NCI-H2171 (cell line): ENCODE measurements at regions not wholly inside any gene's neighbourhood (a gene's known extent, or its start where the extent isn't known, plus 50 kb on each side); places are given as distances from the start of the nearest gene placed in this dataset.
"Not testable (repeated sequence)": the region's sequence is repeated elsewhere in the genome, so short reads cannot be mapped to it uniquely, and the experiment has no call there.

ENCODE experiments used
- DNase-seq: peaks from one replicate; lab custom pipeline; 2025; lab: John Stamatoyannopoulos, UW

DNA sequence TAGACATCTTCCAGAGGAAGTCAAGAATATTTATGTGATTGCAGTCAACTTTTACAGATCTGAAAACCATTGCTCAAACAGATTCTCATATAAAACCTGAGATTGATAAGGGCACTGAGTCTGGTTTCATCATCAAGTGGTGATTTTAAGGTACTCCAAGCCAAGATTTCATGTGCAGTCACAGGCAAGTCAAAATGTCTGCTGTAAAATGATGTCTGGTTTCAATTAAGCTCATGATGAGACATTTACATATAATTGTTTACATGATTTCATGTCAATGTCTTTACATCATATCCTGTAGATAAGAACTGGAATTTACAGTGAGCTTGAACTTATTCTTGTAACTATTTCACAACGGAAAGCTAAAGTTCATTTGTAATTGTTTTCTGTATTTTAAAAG lies 1215.5 kb downstream of the ROBO2 start:
- no peak for DNase-seq

GRCh38 chr3:78256123-78256522 lies 1216.2 kb downstream of the ROBO2 start:
- no peak for DNase-seq

DNA sequence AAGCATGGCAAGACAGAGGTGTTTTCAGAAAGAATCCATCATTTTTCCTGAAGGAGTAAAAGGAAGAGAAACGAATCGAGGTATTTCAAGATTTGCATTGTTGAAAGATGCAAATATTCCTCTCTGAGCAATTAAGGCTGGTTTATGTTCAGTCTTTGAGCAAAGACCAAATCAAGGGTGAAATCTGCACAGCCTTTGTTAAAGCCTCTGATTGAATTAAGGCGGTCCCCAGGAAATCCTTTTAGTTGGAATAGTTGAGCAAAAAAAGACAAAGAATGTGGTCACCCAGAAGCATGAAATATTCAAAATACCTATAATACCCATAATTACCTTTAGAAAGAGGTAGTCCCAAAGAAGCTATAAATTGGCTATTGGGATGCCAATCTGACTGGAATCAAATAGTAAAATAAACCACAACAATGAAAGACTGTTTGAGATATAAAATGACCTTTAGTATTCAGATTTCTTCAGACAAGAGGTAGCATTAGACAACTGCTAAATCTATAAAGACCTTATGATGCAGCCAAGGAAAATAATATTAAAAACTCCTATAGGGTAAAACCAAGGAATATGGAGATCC lies 1218.1 kb downstream of the ROBO2 start:
- no peak for DNase-seq

DNA sequence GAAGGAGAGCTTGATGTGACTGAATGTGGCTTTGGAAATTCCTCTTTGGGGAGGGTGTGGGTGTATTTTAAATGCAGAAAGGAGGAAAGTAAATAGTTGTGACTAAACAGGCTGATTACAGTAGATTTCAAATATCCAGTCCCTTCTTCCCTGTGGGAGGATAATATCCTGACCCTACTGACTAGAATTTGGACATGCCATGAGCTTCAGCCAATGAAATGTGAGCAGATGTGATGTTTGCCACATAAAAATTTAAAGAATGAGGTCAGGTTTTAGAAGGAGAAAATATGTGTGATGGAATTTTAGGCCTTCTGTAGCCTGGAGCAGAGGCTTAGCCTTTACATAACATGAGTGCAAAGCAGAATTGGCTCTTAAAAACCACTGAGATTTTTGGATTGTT lies 1218.9 kb downstream of the ROBO2 start:
- DNase-seq, result no peak

GRCh38 chr3:78260388-78260787 lies 1220.5 kb downstream of the ROBO2 start:
- no peak for DNase-seq

- not testable (repeated sequence) for DNase-seq
Measured at GRCh38 chr3:78266550-78266949, 1226.7 kb downstream of the ROBO2 start.

DNA sequence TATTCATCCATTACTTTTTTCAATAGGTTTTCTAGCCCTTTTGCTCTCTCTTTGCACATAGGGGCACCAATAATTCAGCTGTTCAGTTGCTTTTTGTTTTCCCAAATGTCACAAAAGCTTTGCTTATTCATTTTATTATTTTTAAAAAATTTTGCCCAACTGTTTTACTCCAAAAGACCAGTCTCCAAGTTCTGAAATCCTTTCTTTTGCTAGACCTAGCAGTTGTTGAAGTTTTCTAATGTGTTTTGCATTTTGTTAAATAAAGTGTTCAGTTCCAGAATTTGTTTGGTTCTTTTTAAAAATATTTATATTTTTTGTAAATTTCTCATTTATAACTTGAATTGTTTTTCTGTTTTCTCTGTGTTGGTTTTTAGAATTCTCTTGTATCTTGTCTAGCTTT lies 1227.3 kb downstream of the ROBO2 start:
- no peak for DNase-seq

DNA sequence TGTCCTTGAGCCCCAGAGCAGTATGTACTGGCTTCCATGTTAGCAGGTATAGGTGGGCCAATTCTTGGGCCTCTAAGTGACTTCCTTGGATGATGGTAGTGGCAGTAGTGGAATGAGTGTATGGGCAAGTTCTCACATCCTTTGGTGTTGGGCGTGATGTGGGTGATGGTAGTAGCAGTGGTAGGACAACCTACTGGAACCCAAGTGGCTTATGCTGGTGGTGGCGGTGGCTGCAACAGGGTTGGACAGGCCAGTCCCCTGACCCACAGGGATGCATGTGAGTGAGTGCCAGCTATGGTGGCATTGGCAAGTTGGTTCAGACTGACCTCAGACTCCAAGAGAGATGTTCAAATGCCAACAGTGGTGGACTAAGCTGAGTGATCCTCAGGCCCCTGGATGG lies 1228.2 kb downstream of the ROBO2 start:
- no peak for DNase-seq

DNA sequence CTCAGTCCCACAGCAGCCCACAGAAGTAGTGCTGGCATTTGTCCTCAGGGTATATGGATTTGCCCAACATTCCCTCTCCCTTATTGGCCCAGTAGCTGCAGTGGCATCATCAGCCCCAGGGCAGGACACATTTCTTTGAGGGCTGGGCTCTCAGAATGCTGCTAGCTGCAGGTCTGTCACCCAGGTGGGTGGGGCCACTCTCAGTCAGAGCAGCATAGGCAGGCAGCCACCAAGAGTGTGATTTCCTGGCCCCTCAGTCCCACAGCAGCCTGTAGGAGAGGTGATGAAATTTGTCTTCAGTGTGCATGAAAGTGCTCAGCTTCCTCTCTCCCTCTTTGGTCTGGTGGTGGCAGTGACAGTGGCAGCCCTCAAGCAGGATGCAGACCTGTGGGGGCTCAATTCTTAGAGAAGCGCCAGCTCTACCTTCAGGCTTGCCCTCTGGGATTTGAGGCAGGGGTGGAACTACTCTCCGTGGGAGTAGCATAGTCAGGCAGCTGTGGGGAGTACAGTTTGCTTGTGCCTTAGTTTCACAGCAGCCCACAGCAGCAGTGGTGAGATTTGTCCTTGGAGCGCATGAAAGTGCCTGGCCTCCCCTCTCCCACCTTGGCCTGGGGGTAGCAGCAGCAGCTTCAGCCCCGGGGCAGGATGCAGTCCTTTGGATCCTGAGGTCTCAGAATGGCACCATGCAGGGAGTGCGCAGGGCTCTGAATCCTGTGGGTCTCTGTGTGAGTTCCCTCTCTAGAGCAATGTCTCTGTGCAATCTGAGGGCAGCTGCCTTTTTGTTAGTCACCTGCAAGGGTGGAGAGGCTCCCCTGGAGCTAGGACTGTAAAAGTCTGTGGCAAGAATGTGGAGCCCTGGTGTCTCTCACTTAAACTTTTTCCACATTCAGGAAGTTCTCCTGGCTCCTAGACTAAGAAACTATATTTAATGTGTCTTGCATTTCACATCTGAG lies 1229.1 kb downstream of the ROBO2 start:
- DNase-seq, result no peak

DNA sequence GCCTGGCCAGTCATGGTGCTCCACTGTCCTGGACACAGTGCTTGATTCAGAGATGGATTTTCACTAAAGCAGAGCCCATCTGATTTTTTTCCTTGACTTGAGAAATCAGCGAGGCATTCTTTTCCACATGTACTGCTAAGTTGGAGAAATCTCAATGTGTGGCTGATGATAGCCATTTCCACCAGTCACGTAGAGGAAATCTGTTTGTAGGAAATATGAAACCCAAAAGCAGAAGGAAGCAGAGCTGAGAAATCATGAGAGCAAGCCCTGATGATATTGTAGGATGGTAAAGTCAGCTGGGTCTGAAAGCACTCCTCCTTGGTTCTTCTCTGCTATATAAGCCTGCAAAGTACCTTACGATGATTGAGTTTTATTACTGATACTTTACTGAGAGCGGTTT lies 1233.4 kb downstream of the ROBO2 start:
- no peak for DNase-seq

DNA sequence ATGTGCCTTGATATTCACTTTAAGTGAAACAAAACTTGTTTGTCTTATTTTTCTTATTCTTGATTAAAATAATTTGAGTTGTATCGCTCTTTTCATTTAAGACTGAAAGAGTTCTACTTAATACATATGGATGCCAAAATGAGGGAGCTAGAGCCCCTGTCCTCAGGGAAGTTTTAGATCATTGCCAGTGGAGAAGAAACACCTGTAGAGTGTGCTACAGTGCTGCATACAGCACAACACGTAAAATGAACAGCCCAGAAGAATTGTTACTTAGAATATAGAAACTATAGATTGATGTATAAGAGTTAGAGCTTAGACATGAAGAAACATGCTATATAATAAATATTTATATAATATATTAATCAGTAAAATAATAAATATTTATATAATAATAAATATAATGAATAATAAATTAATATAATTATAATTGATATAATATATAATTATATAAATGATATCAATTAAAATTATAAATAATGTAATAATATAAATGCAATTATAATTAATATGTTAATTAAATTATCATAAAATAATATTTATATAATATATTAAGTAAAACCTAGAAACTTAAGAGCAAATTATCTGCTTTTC lies 1234.7 kb downstream of the ROBO2 start:
- DNase-seq, result no peak

DNA sequence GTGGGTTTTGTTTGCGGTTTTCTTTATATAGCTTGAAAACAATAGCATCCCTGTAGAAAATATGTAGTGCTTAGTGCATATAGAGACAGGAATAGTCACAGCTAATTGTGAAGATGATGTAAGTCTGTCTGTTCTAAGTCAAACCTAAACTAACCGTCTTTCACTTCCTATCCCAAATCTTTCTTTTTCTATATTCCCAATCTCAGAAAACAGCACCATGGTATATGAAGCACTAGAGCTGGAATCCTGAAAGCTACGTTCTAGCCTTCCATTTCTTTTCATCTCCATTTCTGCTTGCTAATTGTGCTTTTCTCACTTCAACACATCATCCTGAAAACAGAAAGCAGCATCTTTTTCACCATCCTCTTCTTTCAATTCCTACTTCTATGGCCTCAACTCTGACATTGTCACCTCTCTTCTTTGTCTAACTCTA lies 1235.5 kb downstream of the ROBO2 start:
- no peak for DNase-seq

GRCh38 chr3:78277220-78277619 lies 1237.3 kb downstream of the ROBO2 start:
- no peak for DNase-seq

DNA sequence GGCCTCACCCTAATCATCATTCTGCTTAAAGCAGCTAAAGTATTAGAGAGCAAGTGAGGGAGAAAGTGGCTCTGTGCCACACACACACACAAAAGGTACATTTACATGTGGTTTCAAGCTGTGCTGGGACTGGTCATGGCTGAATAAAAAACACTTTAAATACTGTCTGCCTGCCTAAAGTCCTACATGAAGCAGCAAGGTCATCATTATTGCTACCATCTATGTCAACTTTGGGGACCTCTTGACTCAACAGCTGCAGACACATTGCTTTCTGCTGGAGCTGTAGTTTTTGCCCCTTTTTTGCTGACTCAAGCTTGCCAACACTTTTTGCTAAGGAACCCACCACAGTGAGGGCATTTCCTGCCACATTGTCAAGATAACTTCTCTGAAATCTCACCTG lies 1237.9 kb downstream of the ROBO2 start:
- no peak for DNase-seq

GRCh38 chr3:78279091-78279490 lies 1239.2 kb downstream of the ROBO2 start:
- DNase-seq, result no peak

- DNase-seq, result no peak
Measured at GRCh38 chr3:78281381-78281780, 1241.5 kb downstream of the ROBO2 start.

DNA sequence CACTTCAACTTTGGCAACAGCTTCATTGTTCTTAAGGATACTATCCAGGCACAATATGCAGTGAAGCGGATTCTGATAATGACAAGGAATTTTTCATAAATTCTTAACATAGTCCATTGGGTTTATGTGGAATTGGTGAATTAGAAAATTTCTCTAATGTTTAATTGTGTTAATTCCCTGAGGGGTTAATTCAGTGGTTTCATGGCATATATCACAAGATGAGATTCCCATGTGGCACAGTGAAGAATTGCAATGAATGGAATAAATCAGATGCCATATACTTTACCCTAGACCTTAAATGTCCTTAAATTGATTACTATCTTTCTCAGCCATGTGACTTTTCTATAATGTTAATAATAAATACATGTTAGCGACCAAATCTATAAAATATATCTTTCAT lies 1244.1 kb downstream of the ROBO2 start:
- no peak for DNase-seq

GRCh38 chr3:78285032-78285728 lies 1245.3 kb downstream of the ROBO2 start:
- DNase-seq, result no peak

DNA sequence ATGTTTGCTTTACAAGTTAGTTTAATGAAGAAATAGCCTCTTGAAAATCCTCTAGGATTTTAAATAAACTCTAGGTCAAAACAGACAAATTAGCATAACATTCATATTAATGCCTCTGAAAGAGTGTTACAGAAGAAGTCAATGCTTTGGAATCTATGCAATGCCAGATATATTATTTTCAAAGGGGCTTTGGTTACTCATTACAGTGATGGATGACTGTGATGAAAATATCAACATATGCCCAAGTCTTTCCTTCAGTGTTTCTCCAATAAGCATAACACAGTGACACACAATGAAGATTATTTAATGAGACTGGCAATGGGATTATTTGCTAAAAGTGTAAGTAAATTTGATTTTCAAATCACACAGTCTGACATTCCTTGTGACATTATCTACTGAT lies 1247.2 kb downstream of the ROBO2 start:
- DNase-seq, result no peak

DNA sequence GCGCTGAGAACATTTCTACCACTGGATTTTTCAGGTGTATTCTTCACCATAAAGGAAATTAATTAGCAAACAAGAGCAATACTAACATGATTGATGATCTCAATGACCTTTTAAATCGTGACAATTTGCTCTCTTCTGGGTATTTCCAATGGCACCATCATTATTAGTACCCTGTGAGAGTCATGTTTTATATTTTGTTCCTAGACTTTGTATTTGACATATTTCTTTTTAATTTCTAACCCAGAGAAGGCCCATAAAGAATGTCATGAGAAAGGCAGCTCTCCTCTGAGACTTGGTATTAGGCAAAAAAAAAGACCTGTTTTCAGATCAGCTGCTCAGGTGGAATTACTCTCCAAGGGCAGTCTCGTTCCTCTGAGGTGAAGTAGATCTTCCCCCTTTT lies 1253.4 kb downstream of the ROBO2 start:
- DNase-seq, result no peak

DNA sequence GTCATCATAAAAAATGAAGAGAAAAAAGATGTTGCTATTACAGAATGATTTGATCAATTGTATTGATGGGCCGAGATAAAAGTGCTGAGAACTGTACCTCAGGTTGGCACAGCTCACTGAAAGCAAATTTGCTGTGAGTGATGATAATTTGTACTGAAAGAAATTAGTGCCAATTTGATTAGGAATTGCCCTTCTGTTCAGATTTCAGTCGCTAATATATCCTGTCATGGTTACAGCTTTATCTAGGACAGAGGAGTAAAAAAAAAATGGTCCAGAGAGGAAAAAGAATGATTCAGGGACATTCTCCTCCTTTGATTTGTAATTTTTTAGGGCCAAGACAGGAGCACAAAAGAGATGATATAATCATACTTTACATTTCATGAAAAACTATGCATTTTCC lies 1264.2 kb downstream of the ROBO2 start:
- no peak for DNase-seq

DNA sequence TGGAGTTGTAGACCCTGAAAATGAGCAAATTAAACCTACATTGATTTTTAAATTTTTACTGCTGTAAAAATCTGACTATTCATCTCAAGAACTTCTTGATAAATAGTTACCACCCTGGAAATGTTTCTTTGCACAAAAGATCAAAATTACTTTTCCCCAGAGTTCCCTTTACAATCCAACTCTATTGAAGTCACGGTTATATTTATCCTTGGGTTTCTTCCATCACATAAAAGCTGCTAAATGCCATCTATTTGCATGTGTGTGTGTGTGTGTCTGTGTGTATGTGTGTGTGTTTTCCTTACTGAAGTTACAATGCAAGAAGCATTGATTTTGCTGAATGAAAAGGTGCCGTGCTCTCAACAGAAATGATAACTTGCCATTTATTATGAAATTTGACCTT lies 1273.0 kb downstream of the ROBO2 start:
- no peak for DNase-seq

DNA sequence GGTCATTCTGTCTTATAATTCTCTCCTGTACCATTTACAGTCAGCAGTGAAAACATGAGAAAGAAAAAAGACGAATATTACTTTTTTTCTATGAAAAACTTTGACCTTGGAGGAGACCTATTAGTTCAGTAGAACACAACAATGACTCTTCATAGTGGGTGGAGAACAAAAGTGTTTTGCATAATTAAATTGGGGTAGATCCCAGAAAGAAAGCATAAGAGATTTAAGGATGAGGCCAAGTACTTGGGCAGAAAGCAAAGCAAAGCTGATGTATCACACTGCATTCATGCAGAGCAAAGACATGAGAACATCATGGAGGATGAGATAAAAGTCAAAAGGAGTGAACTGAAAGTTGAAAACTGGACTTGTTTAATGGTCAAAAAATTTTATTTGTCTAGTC lies 1273.4 kb downstream of the ROBO2 start:
- DNase-seq, result no peak
